ENCODE measurements at regions not wholly inside any gene's neighbourhood (a gene's known extent, or its start where the extent isn't known, plus 50 kb on each side); places are given as distances from the start of the nearest gene placed in this dataset.

DNA sequence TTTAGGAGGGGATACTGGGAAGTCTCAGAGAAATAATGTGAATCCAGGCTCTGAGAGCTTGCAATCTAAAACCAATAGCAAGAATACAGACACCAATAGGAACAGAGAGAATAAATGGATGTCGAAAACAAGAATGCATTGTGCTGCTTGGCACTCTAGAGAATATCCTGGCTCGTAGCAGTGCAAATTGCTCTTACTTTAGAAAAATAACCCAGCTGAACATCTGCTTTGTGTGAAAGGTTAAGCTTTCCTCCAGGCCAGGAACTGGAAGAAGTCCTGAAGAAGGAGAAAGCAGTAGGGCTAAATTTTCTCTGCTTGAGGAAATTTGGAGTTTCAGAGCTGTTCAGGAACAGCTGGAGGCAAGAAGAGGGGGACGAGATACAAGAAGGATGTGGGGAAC, 382.3 kb downstream of the HHIPL2 start:
- DNase-seq: no peak
- Histone ChIP-seq H3K27ac (replicated peaks) (no peak overlapping the region), H3K9me3 (replicated peaks) (peaks cover 7% of the 10 kb centered on the region), H3K27me3 (ENCODE audit: low read depth) (no peaks in the 10 kb centered on the region), H3K36me3 (no peaks in the 10 kb centered on the region), H3K4me3 (no peak overlapping the region), H3K4me1 (no peaks in the 10 kb centered on the region)
- TF ChIP-seq, protein P1, sequence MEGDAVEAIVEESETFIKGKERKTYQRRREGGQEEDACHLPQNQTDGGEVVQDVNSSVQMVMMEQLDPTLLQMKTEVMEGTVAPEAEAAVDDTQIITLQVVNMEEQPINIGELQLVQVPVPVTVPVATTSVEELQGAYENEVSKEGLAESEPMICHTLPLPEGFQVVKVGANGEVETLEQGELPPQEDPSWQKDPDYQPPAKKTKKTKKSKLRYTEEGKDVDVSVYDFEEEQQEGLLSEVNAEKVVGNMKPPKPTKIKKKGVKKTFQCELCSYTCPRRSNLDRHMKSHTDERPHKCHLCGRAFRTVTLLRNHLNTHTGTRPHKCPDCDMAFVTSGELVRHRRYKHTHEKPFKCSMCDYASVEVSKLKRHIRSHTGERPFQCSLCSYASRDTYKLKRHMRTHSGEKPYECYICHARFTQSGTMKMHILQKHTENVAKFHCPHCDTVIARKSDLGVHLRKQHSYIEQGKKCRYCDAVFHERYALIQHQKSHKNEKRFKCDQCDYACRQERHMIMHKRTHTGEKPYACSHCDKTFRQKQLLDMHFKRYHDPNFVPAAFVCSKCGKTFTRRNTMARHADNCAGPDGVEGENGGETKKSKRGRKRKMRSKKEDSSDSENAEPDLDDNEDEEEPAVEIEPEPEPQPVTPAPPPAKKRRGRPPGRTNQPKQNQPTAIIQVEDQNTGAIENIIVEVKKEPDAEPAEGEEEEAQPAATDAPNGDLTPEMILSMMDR (IDR thresholded peaks at IDR 0.05; ENCODE audit: borderline replicate concordance): no peak
- intact Hi-C loops (cut with micrococcal nuclease): no loop called here

DNA sequence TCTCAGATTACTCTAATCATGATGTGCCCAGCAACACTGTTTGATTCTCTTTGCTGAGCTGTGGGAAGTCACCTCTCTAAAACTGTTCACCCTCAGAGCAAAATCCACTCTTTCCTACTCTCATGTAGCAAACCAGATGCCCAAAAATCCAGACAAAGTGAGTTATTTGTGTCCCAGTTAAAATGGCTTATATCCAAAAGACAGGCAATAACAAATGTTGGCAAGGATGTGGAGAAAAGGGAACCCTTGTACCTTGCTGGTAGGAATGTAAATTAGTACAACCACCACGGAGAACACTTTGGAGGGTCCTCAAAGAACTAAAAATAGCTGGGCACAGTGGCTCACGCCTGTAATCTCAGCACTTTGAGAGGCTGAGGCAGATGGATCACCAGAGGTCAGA, 384.0 kb downstream of the HHIPL2 start:
- no peak overlapping the region for H3K4me3 ChIP-seq
- no peaks in the 10 kb centered on the region for H3K27me3 ChIP-seq (ENCODE audit: low read depth)
- no peak for DNase-seq
- no peak overlapping the region for H3K27ac ChIP-seq (replicated peaks)
- no peaks in the 10 kb centered on the region for H3K36me3 ChIP-seq
- peaks cover 7% of the 10 kb centered on the region for H3K9me3 ChIP-seq (replicated peaks)
- TF ChIP-seq, protein P1 (IDR thresholded peaks at IDR 0.05; ENCODE audit: borderline replicate concordance): no peak
- intact Hi-C loops (cut with micrococcal nuclease): no loop called here
- no peaks in the 10 kb centered on the region for H3K4me1 ChIP-seq

- no peaks in the 10 kb centered on the region for H3K36me3 ChIP-seq
- H3K9me3 ChIP-seq (replicated peaks): peaks cover 25% of the 10 kb centered on the region
- intact Hi-C loops (cut with micrococcal nuclease): no loop called here
These were observed 386.2 kb downstream of the HHIPL2 start for GRCh38 chr1:222161676-222162075.

DNA sequence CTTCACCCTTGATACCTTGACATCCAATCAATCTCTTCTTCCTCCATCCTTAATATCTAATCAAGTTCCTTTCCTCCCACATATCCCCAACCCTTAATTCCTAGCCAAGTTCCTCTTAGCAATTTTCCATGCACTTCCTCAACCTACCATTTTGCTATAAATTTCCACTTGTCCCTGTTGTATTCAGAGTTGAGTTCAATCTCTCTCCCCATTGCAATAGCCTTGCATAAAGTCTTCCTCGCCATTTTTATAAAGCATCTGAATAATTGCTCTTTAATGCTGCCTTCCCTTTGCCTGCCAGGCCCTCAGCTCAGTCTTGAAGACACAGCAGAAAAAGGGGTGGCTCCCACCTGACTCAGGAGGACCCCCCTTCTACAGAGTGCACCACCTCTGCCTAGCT, 390.3 kb downstream of the HHIPL2 start:
- H3K36me3 ChIP-seq: no peaks in the 10 kb centered on the region
- no peak overlapping the region for H3K4me3 ChIP-seq
- TF ChIP-seq, protein P1 (IDR thresholded peaks at IDR 0.05; ENCODE audit: borderline replicate concordance): no peak
- H3K27ac ChIP-seq (replicated peaks): no peak overlapping the region
- peaks cover 25% of the 10 kb centered on the region for H3K9me3 ChIP-seq (replicated peaks)
- DNase-seq: no peak
- intact Hi-C loops (cut with micrococcal nuclease): no loop called here
- H3K4me1 ChIP-seq: no peaks in the 10 kb centered on the region
- H3K27me3 ChIP-seq (ENCODE audit: low read depth): no peaks in the 10 kb centered on the region

More at GRCh38 chr1:222161676-222162075, 386.2 kb downstream of the HHIPL2 start:
- Histone ChIP-seq H3K4me3 (no peak overlapping the region), H3K4me1 (no peaks in the 10 kb centered on the region), H3K27me3 (ENCODE audit: low read depth) (no peaks in the 10 kb centered on the region), H3K27ac (replicated peaks) (no peak overlapping the region)
- no peak for DNase-seq
- TF ChIP-seq, protein P1 (IDR thresholded peaks at IDR 0.05; ENCODE audit: borderline replicate concordance): no peak

GRCh38 chr1:222140206-222140605, 398.3 kb upstream of the DUSP10 start:
- H3K9me3 ChIP-seq (replicated peaks): peaks cover 18% of the 10 kb centered on the region
- H3K27me3 ChIP-seq (ENCODE audit: low read depth): no peaks in the 10 kb centered on the region
- H3K4me3 ChIP-seq: no peak overlapping the region
- no peak for DNase-seq
- H3K4me1 ChIP-seq: no peaks in the 10 kb centered on the region
- H3K36me3 ChIP-seq: no peaks in the 10 kb centered on the region
- H3K27ac ChIP-seq (replicated peaks): no peak overlapping the region
- intact Hi-C loops (cut with micrococcal nuclease): no loop called here
- TF ChIP-seq, protein P1 (IDR thresholded peaks at IDR 0.05; ENCODE audit: borderline replicate concordance): no peak

DNA sequence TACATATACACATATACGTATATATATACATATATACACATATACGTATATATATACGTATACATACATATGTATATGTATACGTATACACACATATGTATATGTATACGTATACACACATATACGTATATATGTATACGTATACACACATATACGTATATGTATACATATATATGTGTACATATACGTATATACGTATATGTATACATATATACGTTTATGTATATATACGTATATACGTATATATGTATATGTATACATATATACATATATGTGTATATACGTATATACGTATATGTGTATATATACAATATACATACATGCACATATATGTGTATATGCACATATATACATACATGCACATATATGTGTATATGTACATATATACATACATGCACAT, 396.2 kb upstream of the DUSP10 start:
- intact Hi-C loops (cut with micrococcal nuclease): no loop called here
- Histone ChIP-seq H3K27me3 (ENCODE audit: low read depth) (no peaks in the 10 kb centered on the region), H3K36me3 (no peaks in the 10 kb centered on the region), H3K4me1 (no peaks in the 10 kb centered on the region), H3K9me3 (replicated peaks) (peaks cover 31% of the 10 kb centered on the region), H3K27ac (replicated peaks) (no peak overlapping the region), H3K4me3 (no peak overlapping the region)
- no peak for DNase-seq
- TF ChIP-seq, protein P1 (IDR thresholded peaks at IDR 0.05; ENCODE audit: borderline replicate concordance): no peak
